Neural progenitor cell (in vitro differentiated cells): ENCODE measurements at regions not wholly inside any gene's neighbourhood (a gene's known extent, or its start where the extent isn't known, plus 50 kb on each side); places are given as distances from the start of the nearest gene placed in this dataset.

Source experiments
- EZH2 ChIP-seq: fragments of 200-600 bp; sonication (generic); IDR thresholded peaks from 2 replicates; pipeline ENCODE4 v1.6.1; 2017; ENCODE audit warnings: antibody characterized with exemption, mild to moderate bottlenecking, moderate library complexity
- EZH2phosphoT487 ChIP-seq: fragments of 200-600 bp; sonication (generic); IDR thresholded peaks from 2 replicates; pipeline ENCODE4 v1.6.1; 2017; ENCODE audit warnings: antibody characterized with exemption
- TF ChIP-seq, protein P1 (sequence below): fragments of 200-600 bp; sonication (generic); IDR thresholded peaks from 2 replicates; pipeline ENCODE4 v1.5.1; 2017; ENCODE audit warnings: antibody characterized with exemption, mild to moderate bottlenecking

DNA sequence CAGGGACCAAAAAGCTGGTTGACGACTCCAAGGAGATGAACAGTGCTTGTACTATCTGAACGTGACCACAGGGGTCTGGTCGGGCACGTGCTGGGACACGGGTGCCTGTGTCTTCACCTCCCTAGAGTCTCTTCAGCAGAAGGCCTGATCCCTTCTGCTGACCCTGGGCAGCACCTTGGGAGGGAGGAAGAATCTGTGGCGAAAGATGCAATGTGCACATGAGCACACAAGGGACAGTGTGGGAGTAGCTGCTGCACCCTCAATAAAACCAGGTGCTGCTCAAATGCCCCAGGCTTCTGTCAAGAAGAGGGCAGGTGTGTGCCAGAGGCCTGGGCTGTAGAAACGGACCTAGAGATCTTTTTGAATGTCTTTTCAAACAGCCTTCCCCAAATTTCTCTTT is 130.6 kb upstream of the THBS2 start:
- TF ChIP-seq, protein P1, sequence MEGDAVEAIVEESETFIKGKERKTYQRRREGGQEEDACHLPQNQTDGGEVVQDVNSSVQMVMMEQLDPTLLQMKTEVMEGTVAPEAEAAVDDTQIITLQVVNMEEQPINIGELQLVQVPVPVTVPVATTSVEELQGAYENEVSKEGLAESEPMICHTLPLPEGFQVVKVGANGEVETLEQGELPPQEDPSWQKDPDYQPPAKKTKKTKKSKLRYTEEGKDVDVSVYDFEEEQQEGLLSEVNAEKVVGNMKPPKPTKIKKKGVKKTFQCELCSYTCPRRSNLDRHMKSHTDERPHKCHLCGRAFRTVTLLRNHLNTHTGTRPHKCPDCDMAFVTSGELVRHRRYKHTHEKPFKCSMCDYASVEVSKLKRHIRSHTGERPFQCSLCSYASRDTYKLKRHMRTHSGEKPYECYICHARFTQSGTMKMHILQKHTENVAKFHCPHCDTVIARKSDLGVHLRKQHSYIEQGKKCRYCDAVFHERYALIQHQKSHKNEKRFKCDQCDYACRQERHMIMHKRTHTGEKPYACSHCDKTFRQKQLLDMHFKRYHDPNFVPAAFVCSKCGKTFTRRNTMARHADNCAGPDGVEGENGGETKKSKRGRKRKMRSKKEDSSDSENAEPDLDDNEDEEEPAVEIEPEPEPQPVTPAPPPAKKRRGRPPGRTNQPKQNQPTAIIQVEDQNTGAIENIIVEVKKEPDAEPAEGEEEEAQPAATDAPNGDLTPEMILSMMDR: no peak
- TF ChIP-seq EZH2: no peak
- TF ChIP-seq EZH2phosphoT487: no peak
